ENCODE measurements at regions not wholly inside any gene's neighbourhood (a gene's known extent, or its start where the extent isn't known, plus 50 kb on each side); places are given as distances from the start of the nearest gene placed in this dataset.

DNA sequence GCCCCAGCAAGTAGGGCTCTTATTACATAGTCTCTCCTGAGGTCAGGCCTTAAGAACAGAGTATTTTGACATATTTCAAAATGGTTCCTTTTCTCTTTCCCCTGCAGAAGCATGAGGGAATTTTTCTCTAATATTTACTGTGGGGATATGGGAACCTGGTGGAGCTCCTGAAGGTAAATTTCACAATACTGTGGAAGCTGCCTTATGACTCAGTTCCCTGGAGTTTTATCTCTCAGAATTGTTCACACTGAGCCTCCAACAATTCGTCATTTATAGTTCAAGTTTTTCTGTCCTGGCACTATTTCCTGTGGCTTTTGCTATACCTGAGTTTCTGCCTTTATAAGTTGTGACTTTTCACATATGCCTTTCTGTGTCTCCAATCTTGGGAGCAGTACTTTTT is 607.2 kb upstream of the NDST4 start:
- TF ChIP-seq EZH2 (IDR thresholded peaks at IDR 0.05; ENCODE audit: low read length, missing control alignments) (no peak), CTCF (conservative IDR thresholded peaks at IDR 0.05 in 1 of 2, IDR thresholded peaks at IDR 0.05 in 1 of 2; ENCODE audit: low read depth in 1 of 2, low read length in 2 of 2) (no peak)
